ENCODE measurements at regions not wholly inside any gene's neighbourhood (a gene's known extent, or its start where the extent isn't known, plus 50 kb on each side); places are given as distances from the start of the nearest gene placed in this dataset.

GRCh38 chr6:87788141-87788540, 86.1 kb upstream of the AKIRIN2 start:
- no peaks in the 10 kb centered on the region for H3K4me1 ChIP-seq (ENCODE audit: insufficient read depth, low read length)
- no peak overlapping the region for H3K27ac Mint-ChIP-seq
- ChIA-PET CTCF (ENCODE audit: partially characterized antibody) (no interaction called here), POLR2A (ENCODE audit: partially characterized antibody) (no interaction called here)
- no peaks in the 10 kb centered on the region for H3K9me3 ChIP-seq (ENCODE audit: control insufficient read depth in 1 of 2, low read length in 2 of 2)
- H3K27me3 Mint-ChIP-seq: peaks cover 0 to 4% of the 10 kb centered on the region in 2 donors
- no peaks in the 10 kb centered on the region for H3K4me1 Mint-ChIP-seq
- no peak overlapping the region for H3K4me3 ChIP-seq (ENCODE audit: low read length in 2 of 2)
- no peak for DNase-seq
- no peak overlapping the region for H3K27ac ChIP-seq (ENCODE audit: low read depth, low read length)
- H3K27me3 ChIP-seq (ENCODE audit: insufficient read depth, low read length): no peaks in the 10 kb centered on the region
- H3K9me3 Mint-ChIP-seq: no peaks in the 10 kb centered on the region
- no peak overlapping the region for H3K4me3 Mint-ChIP-seq
- intact Hi-C loops (cut with micrococcal nuclease): no loop called here
- H3K36me3 ChIP-seq (ENCODE audit: insufficient read depth, low read length): no peaks in the 10 kb centered on the region
- H3K36me3 Mint-ChIP-seq: no peaks in the 10 kb centered on the region

GRCh38 chr6:87785229-87785862, 83.3 kb upstream of the AKIRIN2 start:
- Histone ChIP-seq H3K9me3 (ENCODE audit: control insufficient read depth in 1 of 2, low read length in 2 of 2) (no peaks in the 10 kb centered on the region), H3K27me3 (ENCODE audit: insufficient read depth, low read length) (no peaks in the 10 kb centered on the region), H3K4me1 (ENCODE audit: insufficient read depth, low read length) (no peaks in the 10 kb centered on the region), H3K27ac (ENCODE audit: low read depth, low read length) (no peak overlapping the region), H3K36me3 (ENCODE audit: insufficient read depth, low read length) (no peaks in the 10 kb centered on the region), H3K4me3 (ENCODE audit: low read length in 2 of 2) (no peak overlapping the region)
- intact Hi-C loops (cut with micrococcal nuclease): no loop called here
- Mint-ChIP-seq H3K9me3 (no peaks in the 10 kb centered on the region), H3K27ac (no peak overlapping the region), H3K4me1 (no peaks in the 10 kb centered on the region), H3K36me3 (no peaks in the 10 kb centered on the region), H3K27me3 (peaks cover 0 to 4% of the 10 kb centered on the region in 2 donors), H3K4me3 (no peak overlapping the region)
- CTCF ChIA-PET (ENCODE audit: partially characterized antibody): no interaction called here
- DNase-seq: no peak
- POLR2A ChIA-PET (ENCODE audit: partially characterized antibody): no interaction called here

DNA sequence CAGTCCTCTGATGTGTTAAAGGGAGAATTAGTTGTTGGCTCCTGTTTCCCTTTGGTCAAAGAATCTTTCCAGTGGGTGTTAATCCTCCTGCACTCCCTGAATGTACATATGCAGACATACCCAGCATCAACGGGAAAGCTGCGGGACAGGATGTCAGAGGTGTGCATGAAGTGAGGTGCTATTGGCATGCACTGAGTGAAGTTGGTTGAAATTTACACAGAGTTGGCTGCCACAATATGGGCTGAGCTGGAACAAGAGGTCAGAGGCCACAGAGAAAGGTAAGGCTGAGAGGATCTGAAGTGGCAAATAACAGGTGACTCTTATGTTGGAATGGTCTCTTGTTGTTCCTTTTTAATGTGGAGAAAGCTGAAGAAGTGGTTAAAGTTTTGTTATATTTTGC, 82.7 kb upstream of the AKIRIN2 start:
- ChIA-PET CTCF (ENCODE audit: partially characterized antibody) (interaction anchor here (0.7 kb wide), 1 partner anchor 19 kb away, joined by 3 read pairs; no protein-coding TSS in a partner anchor), POLR2A (ENCODE audit: partially characterized antibody) (no interaction called here)
- Histone ChIP-seq H3K4me1 (ENCODE audit: insufficient read depth, low read length) (no peaks in the 10 kb centered on the region), H3K27me3 (ENCODE audit: insufficient read depth, low read length) (no peaks in the 10 kb centered on the region), H3K9me3 (ENCODE audit: control insufficient read depth in 1 of 2, low read length in 2 of 2) (no peaks in the 10 kb centered on the region), H3K4me3 (ENCODE audit: low read length in 2 of 2) (no peak overlapping the region), H3K36me3 (ENCODE audit: insufficient read depth, low read length) (no peaks in the 10 kb centered on the region), H3K27ac (ENCODE audit: low read depth, low read length) (no peak overlapping the region)
- H3K36me3 Mint-ChIP-seq: no peaks in the 10 kb centered on the region
- intact Hi-C loops (cut with micrococcal nuclease): no loop called here
- H3K27me3 Mint-ChIP-seq: peaks cover 0 to 2% of the 10 kb centered on the region in 2 donors
- DNase-seq: no peak
- no peak overlapping the region for H3K4me3 Mint-ChIP-seq
- H3K4me1 Mint-ChIP-seq: no peaks in the 10 kb centered on the region
- H3K9me3 Mint-ChIP-seq: no peaks in the 10 kb centered on the region
- no peak overlapping the region for H3K27ac Mint-ChIP-seq

DNA sequence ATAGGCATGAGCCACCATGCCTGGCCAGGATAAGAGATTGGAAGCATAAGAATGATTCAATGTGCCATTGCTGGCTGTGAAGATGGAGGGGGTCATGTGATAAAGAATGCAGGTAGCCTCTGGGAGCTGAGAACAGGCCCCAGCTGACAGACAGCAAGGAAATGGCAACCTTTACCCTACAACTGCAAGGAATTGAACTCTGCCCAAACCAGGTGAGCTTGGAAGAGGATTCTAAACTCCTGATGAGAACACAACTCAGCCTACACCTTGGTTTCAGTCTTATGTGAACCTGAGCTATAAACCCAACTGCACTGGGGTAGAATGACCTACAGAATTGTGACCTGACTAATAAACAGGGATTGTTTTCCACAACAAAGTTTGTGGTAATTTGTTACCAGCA, 82.0 kb upstream of the AKIRIN2 start:
- DNase-seq: no peak
- no peak overlapping the region for H3K27ac Mint-ChIP-seq
- intact Hi-C loops (cut with micrococcal nuclease): no loop called here
- ChIA-PET POLR2A (ENCODE audit: partially characterized antibody) (no interaction called here), CTCF (ENCODE audit: partially characterized antibody) (interaction anchor here (0.7 to 1.0 kb wide), 2 partner anchors 20 to 52 kb away, joined by 3 read pairs; no protein-coding TSS in a partner anchor)
- Histone ChIP-seq H3K27me3 (ENCODE audit: insufficient read depth, low read length) (no peaks in the 10 kb centered on the region), H3K4me1 (ENCODE audit: insufficient read depth, low read length) (no peaks in the 10 kb centered on the region), H3K9me3 (ENCODE audit: control insufficient read depth in 1 of 2, low read length in 2 of 2) (no peaks in the 10 kb centered on the region), H3K36me3 (ENCODE audit: insufficient read depth, low read length) (no peaks in the 10 kb centered on the region), H3K27ac (ENCODE audit: low read depth, low read length) (no peak overlapping the region), H3K4me3 (ENCODE audit: low read length in 2 of 2) (no peak overlapping the region)
- no peaks in the 10 kb centered on the region for H3K36me3 Mint-ChIP-seq
- no peaks in the 10 kb centered on the region for H3K4me1 Mint-ChIP-seq
- H3K9me3 Mint-ChIP-seq: no peaks in the 10 kb centered on the region
- H3K27me3 Mint-ChIP-seq: peaks cover 0 to 2% of the 10 kb centered on the region in 2 donors
- H3K4me3 Mint-ChIP-seq: no peak overlapping the region

DNA sequence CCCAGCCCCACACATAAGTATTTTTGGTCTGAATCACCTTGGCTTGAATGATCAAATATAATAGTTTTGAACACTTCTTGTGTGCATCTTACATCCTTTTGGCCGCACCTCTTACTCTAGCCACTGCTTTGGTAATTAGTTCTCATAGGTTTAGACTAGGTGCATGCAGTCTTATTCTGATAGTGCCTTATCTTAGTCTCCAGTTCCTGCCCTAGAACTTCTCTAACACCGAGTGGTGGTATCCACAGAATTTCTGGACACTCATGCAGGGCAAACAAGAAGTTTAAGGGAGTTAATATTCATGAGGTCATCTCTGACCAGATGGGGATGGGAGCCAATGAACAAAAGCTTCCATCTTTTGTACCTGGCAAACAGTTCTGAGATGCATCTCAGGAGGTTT, 77.5 kb upstream of the AKIRIN2 start:
- Mint-ChIP-seq H3K27me3 (peaks cover 0 to 2% of the 10 kb centered on the region in 2 donors), H3K36me3 (no peaks in the 10 kb centered on the region), H3K4me3 (no peak overlapping the region), H3K9me3 (peaks cover 0 to 2% (median 0%) of the 10 kb centered on the region in 8 donors), H3K4me1 (no peaks in the 10 kb centered on the region), H3K27ac (no peak overlapping the region)
- Histone ChIP-seq H3K4me1 (ENCODE audit: insufficient read depth, low read length) (no peaks in the 10 kb centered on the region), H3K9me3 (ENCODE audit: control insufficient read depth in 1 of 2, low read length in 2 of 2) (no peaks in the 10 kb centered on the region), H3K27ac (ENCODE audit: low read depth, low read length) (no peak overlapping the region), H3K36me3 (ENCODE audit: insufficient read depth, low read length) (no peaks in the 10 kb centered on the region), H3K4me3 (ENCODE audit: low read length in 2 of 2) (no peak overlapping the region), H3K27me3 (ENCODE audit: insufficient read depth, low read length) (no peaks in the 10 kb centered on the region)
- intact Hi-C loops (cut with micrococcal nuclease): no loop called here
- CTCF ChIA-PET (ENCODE audit: partially characterized antibody): no interaction called here
- POLR2A ChIA-PET (ENCODE audit: partially characterized antibody): interaction anchor here (1.7 kb wide), 1 partner anchor 37 kb away, joined by 4 read pairs; no protein-coding TSS in a partner anchor
- no peak for DNase-seq

DNA sequence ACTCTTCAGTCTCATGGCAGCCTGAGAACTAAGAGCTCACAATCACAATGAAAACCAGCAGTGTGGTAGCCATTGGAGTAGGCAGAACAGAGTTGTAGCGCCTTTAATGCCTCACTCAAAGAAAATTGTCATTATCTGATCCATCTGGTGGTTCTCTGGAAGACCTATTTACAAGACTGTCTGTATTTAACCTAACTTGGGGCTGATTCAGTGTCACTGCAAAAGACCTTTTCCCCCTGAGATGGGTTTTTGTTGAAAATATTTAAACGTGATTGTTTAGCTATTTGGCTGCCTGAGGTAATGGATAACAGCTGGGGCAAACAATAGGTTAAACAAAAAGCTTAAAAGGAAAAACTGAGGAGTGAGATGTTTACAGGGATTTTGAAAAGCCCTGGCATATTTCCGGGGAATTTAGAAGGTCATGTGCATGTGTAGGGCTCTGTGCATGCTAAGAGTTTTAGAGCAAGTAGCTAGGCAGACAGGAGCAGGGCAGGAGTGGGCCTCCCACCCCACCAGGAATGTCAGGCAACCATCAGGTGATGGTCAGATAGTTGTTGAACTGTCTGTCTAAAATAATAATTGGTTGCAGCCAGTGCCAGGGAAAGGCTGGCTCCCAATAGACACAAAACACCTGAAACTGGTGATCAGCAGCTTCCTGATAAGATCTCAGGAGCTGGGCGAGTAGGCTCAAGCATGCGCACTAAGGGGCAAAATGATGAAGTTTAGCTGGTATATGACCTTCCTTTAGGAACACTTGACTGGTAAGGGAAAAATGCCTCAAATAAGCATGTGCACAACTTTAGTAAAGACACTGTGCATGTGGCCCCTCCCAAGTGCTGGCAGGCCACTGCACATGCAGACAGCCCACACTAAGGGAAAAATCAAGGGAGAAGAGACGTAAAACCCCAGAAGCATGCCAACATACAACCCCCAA, 70.8 kb upstream of the AKIRIN2 start:
- Mint-ChIP-seq H3K27ac (no peak overlapping the region), H3K27me3 (no peaks in the 10 kb centered on the region), H3K4me1 (no peaks in the 10 kb centered on the region), H3K9me3 (peaks cover 0 to 2% (median 0%) of the 10 kb centered on the region in 8 donors), H3K4me3 (no peak overlapping the region), H3K36me3 (no peaks in the 10 kb centered on the region)
- no peak overlapping the region for H3K27ac ChIP-seq (ENCODE audit: low read depth, low read length)
- intact Hi-C loops (cut with micrococcal nuclease): no loop called here
- no peaks in the 10 kb centered on the region for H3K9me3 ChIP-seq (ENCODE audit: control insufficient read depth in 1 of 2, low read length in 2 of 2)
- no peaks in the 10 kb centered on the region for H3K4me1 ChIP-seq (ENCODE audit: insufficient read depth, low read length)
- DNase-seq: no peak
- no peaks in the 10 kb centered on the region for H3K27me3 ChIP-seq (ENCODE audit: insufficient read depth, low read length)
- H3K4me3 ChIP-seq (ENCODE audit: low read length in 2 of 2): no peak overlapping the region
- ChIA-PET POLR2A (ENCODE audit: partially characterized antibody) (interaction anchor here (1.1 kb wide), 1 partner anchor 16 kb away, joined by 3 read pairs; no protein-coding TSS in a partner anchor), CTCF (ENCODE audit: partially characterized antibody) (interaction anchor here (1.3 kb wide), 1 partner anchor 16 kb away, joined by 5 read pairs; no protein-coding TSS in a partner anchor)
- no peaks in the 10 kb centered on the region for H3K36me3 ChIP-seq (ENCODE audit: insufficient read depth, low read length)

- no peak overlapping the region for H3K27ac Mint-ChIP-seq
- no peaks in the 10 kb centered on the region for H3K36me3 ChIP-seq (ENCODE audit: insufficient read depth, low read length)
- no peak overlapping the region for H3K4me3 ChIP-seq (ENCODE audit: low read length in 2 of 2)
- no peak overlapping the region for H3K4me3 Mint-ChIP-seq
- no peaks in the 10 kb centered on the region for H3K27me3 ChIP-seq (ENCODE audit: insufficient read depth, low read length)
- peaks cover 0 to 2% (median 0%) of the 10 kb centered on the region in 4 donors for H3K4me1 Mint-ChIP-seq
- no peak for DNase-seq
- H3K9me3 ChIP-seq (ENCODE audit: control insufficient read depth in 1 of 2, low read length in 2 of 2): no peaks in the 10 kb centered on the region
- no peaks in the 10 kb centered on the region for H3K9me3 Mint-ChIP-seq
- intact Hi-C loops (cut with micrococcal nuclease): no loop called here
- ChIA-PET CTCF (ENCODE audit: partially characterized antibody) (no interaction called here), POLR2A (ENCODE audit: partially characterized antibody) (no interaction called here)
- H3K36me3 Mint-ChIP-seq: no peaks in the 10 kb centered on the region
- no peaks in the 10 kb centered on the region for H3K4me1 ChIP-seq (ENCODE audit: insufficient read depth, low read length)
- H3K27ac ChIP-seq (ENCODE audit: low read depth, low read length): no peak overlapping the region
- H3K27me3 Mint-ChIP-seq: no peaks in the 10 kb centered on the region
Measured at GRCh38 chr6:87767478-87767877, 65.4 kb upstream of the AKIRIN2 start.

Data from CD4-positive, alpha-beta memory T cell (primary cell).